ENCODE measurements at regions not wholly inside any gene's neighbourhood (a gene's known extent, or its start where the extent isn't known, plus 50 kb on each side); places are given as distances from the start of the nearest gene placed in this dataset.
"Not testable (repeated sequence)": the region's sequence is repeated elsewhere in the genome, so short reads cannot be mapped to it uniquely, and the experiment has no call there.

- DNase-seq (ENCODE audit: low spot score): no peak
Measured at GRCh38 chr12:97797473-97797872, 334.9 kb downstream of the RMST start.

- no peak for DNase-seq (ENCODE audit: low spot score)
Measured at GRCh38 chr12:97800561-97800960, 338.0 kb downstream of the RMST start.

- no peak for DNase-seq (ENCODE audit: low spot score)
Measured at GRCh38 chr12:97801471-97802059, 339.0 kb downstream of the RMST start.

DNA sequence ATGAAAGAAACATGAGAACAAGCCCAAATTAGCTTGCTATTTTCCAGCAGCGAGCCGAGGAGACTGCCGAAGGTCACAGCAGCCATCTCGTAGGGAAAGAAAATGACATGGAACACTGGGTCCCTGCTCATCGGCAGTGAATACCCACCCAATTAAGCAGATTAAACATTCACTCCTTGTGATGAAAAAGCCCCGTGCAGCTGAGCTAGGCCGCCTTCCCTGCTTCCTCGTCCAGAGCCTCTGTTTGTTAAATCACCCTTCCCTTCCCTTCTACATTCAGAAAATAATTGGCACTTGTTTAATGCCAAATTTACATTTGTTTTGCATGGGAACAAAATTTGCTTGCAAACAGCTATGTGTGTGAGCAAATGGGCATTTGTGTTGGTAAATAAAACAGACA, 342.5 kb downstream of the RMST start:
- no peak for DNase-seq (ENCODE audit: low spot score)

GRCh38 chr12:97813301-97813700, 350.7 kb downstream of the RMST start:
- DNase-seq (ENCODE audit: low spot score): no peak

GRCh38 chr12:97821806-97822205, 359.2 kb downstream of the RMST start:
- DNase-seq (ENCODE audit: low spot score): no peak

- DNase-seq (ENCODE audit: low spot score): no peak
Measured at GRCh38 chr12:97835541-97835940, 372.9 kb downstream of the RMST start.

DNA sequence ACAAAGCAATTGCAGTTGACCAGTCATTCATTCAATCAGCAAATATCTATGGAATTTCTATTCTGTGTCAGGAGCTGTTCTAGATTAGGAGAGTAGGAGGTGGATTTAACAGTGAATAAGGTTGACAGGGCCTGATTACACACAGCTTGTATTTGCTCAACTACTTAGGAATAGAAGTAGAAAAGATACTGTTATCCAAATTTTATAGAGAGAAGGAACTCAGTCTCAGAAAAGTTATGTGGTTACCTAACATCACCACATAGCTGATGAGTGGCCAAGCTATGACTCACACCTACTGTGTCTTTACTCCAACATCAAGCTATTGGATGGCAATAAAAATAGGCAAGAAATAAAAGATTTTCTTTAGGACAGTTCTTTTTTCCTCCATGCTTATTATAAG, 374.8 kb downstream of the RMST start:
- DNase-seq (ENCODE audit: low spot score): no peak

DNA sequence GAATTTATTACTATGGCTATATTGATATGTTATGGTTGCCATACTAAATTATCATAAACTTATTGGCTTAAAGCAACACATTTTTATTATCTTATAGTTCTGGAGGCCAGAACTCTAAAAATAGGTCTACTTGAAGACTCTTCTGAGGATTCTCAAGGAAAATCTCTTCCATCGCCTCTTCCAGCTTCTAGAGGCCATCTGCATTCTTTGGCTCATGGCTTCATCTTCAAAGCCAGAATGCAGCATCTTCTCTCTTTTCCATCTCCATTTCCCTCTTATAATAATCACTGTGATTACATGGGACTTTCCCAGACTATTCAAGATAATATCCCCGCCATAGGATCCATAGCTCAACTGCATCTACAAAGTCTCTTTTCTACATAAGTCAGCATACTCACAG, 385.4 kb downstream of the RMST start:
- DNase-seq (ENCODE audit: low spot score): no peak

DNA sequence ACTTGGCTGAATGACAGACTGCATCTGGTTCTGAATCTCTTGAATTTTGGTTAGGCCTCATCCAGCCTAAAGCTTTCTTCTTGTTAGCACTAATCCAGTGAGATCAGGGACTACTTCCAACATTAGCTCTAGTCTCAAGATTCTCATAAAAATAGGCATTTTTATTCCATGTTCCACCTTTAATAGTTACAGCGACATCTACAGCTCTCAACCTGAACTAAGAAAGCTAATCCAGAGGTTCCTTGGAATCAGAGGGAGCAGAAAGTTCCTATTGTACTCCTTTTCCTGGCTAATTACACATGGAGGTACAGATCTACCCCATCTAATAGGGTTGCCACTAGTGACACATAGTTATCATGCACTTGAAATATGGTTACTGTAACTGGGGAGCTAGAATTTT, 391.9 kb downstream of the RMST start:
- no peak for DNase-seq (ENCODE audit: low spot score)

DNA sequence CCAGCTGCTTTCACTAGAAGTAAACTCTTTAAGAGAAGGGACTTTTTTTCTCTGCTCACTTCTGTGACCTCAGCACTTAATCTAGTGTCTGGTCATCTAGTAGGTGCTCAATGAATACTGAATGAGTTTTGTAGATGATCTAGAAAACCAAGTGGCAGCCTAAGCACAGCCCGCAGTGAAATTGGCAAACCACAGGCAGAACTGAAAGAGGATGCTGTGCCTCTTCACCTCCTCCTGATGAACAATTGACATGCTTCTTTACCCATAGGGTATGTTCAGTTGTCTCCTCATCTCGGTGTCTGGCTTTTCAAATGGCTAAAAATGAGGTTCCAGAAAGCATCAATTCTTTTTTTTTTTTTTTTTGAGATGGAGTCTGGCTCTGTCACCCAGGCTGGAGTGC, 399.5 kb downstream of the RMST start:
- no peak for DNase-seq (ENCODE audit: low spot score)

DNA sequence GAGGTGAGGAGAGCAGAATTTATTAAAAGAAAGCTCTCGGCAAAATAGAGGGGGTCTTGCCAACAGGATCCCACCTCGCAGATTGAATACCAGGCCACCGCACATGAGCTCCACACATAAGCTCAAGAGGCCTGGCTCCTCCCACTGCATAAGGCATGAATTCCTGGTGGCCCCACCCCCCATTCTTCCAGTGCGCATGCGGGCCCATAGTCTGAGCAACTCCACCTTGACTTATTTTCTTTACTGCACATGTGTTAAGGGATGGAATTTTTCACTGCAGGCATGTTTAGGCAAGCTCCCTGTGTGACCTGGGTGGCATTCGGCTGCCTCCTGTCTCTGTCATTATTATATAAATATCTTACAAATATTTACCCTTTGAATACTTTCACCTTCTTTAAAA, 412.5 kb downstream of the RMST start:
- no peak for DNase-seq (ENCODE audit: low spot score)

GRCh38 chr12:97876780-97877179, 414.2 kb downstream of the RMST start:
- DNase-seq (ENCODE audit: low spot score): no peak

DNA sequence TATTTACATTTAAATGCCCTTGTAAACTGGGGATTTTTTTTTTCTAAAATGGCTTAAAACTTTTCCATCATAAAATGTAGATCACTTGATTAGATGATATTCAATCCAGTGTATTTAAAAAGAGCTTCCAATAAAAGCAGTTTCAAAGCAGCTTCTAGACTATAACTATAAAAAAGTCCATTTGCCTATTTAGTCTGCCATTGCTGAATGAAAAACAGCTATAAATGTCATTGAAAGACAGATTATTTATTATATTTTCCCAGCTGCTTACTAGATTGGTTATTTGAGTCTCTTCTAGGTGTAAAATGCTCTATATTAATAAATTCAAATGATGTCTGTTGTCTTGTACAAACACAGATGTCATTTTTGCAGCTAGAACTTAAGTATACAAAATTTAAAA, 414.8 kb downstream of the RMST start:
- DNase-seq (ENCODE audit: low spot score): no peak

DNA sequence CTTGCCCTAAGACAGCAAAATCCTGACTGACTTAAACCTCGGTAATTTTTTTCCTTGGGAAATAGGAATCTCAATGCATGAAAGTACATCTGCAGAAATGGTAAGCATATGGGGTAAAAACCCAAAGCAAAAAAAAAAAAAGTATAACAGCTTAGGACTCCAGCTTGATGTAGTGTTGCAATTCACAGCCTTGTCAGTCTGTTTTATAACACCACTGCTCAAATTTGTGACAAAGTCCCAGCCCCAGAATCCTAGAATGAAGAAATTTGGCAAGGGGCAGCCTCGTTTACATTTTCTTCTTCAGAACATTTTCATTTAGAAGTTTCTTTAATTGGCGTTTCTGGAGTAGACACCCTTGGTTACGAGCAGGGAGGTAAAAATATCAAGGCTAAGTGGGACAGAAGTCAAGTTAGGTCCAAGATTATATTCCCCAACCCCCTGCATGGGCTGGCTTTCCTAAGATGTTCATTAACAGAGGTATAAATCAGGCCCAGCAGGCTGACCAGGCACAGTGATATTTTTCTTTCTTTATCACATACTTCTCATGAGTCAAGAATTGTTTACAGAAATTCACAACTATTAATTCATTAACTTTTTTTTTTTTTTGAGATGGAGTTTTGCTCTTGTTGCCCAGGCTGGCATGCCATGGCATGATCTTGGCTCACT, 424.0 kb downstream of the RMST start:
- no peak for DNase-seq (ENCODE audit: low spot score)

DNA sequence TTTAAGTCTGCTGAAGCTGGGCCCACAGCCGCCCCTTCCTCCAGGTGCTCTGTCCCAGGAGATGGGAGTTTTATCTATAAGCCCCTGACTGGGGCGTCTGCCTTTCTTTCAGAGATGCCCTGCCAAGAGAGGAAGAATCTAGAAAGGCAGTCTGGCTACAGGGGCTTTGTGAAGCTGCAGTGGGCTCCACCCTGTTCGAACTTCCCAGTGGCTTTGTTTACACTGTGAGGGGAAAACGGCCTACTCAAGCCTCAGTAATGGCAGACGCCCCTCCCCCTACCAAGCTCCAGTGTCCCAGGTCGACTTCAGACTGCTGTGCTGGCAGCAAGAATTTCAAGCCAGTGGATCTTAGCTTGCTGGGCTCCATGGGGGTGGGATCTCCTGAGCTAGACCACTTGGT, 435.3 kb downstream of the RMST start:
- not testable (repeated sequence) for DNase-seq (ENCODE audit: low spot score)

DNA sequence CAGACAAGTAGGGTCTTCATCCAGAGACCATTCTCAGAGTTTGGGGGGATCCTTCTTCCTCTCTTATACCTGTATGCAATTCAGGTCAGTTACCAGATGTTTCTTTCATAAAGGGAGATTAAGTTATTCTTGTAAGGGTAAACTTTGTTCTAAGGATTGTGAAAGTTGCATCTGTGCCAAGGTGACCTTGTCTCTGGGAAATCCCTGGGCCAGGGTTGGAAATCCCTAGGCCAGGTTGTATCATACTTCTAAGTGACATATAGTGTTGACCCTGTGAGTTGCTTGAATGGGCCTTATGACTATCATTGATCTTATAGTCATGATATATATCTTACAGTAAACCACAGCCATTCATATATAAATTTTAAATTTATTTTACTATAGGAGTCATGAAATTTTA, 436.9 kb downstream of the RMST start:
- no peak for DNase-seq (ENCODE audit: low spot score)

DNA sequence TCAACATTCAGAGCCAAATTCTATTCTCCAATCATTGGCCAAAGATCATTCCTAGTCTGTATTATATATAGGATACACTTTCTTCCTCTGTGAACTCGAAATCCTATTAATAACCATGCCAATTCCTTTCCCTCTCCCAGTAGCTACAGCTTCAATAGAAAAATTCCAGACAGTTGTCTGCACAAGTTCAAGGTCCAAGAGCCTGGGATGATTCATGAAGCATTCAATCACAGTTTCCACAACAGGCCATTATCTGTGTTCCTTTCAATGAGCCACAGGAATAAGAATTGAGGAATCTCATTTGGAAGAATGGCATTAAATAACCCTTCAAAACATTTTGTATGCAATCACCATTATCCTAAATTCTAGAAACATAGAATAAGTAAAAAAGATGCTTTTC, 437.4 kb downstream of the RMST start:
- no peak for DNase-seq (ENCODE audit: low spot score)

DNA sequence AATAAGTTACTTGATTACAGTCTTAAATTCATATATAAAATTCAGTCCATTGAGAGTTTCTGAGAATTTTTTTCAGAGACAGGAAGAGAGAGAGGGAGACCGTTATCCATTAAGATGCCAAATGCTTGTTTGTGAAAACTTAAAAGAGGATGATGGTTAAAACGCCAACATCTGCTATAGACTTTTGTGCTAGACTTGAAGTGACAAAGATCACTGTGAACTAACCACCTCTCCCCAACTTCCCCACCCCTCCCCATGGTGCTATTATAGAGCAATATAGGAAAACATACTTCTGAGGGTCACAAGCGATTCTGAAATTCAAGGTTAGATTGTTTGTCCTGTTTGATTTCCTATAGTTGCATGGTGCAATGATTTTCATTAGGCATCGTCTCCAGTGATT, 440.8 kb downstream of the RMST start:
- DNase-seq (ENCODE audit: low spot score): no peak

DNA sequence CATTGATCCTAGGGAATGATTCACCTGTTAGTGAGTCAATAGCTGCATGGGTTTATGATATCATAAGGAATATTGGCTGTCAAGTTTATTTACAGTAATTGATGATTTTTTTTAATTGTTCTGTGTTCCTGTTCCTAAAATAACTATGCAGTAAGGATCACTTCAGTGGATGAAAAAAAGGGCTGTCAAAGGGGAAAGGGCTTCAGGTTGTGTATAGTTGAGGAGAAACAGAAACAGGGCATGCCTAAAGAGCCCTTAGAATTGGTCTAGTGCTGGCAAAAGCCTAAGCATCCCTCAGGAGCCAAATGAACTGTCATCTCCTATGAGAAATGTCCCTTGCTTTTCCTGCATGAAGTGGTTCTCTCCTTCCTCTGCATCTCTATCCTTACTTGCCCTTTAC, 444.9 kb downstream of the RMST start:
- no peak for DNase-seq (ENCODE audit: low spot score)

DNA sequence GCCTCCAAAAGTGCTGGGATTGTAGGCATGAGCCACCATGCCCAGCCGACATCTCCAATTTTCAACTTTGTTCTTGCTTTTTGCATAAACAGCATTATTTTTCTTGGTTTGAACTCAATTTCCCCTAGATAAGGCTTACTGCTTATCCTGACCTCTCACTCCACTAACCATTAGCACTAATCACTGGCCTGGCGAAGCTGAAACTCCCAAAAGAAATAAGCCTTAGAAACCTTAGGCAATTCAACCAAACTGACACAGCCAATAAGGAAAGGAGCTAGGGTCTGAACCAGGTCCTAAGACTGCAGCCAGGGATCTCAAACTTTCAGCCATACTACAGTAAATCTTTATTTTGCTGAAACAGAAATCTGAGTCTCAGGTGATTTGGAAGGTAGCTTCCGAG, 448.0 kb downstream of the RMST start:
- DNase-seq (ENCODE audit: low spot score): no peak

GRCh38 chr12:97912943-97913342, 450.3 kb downstream of the RMST start:
- no peak for DNase-seq (ENCODE audit: low spot score)

- DNase-seq (ENCODE audit: low spot score): no peak
Measured at GRCh38 chr12:97921979-97922722, 459.5 kb downstream of the RMST start.

DNA sequence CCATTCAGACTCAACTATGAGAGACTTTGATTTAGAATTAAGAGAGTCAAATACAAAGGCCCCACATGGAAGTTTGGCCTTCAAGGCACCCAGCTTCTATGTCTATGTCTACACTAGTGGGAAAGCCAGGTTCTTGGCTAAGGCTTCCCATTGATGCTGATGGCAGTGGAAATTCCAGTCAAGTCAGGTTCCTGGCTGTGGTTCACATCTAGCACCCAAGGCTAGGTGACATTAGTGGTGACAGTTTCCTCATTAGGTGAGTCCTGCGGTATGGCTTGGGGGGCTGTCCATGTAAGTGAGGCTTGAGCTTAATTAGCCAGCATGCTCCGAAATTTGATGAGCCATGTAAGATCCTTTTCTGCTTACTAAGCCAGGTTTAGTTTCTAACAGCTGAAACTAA, 460.9 kb downstream of the RMST start:
- no peak for DNase-seq (ENCODE audit: low spot score)

Data from CD4-positive, alpha-beta T cell treated with Interleukin-6 at 100 ng/mL for 8 hours (primary cell).